PFSK-1 (cell line): ENCODE measurements at regions not wholly inside any gene's neighbourhood (a gene's known extent, or its start where the extent isn't known, plus 50 kb on each side); places are given as distances from the start of the nearest gene placed in this dataset.

Experiments
- FOXP2 ChIP-seq: optimal IDR thresholded peaks from 2 replicates; pipeline ENCODE3; 2011; ENCODE audit warnings: borderline replicate concordance, control low read depth, inconsistent platforms; ENCODE audit not compliant: insufficient read depth; ENCODE audit errors: extremely low read length, extremely low read depth
- POLR2AphosphoS5 ChIP-seq: IDR thresholded peaks from 2 replicates; pipeline ENCODE4 v1.6.1; 2012; ENCODE audit warnings: low read depth, mild to moderate bottlenecking, control low read depth, low read length, moderate library complexity
- REST ChIP-seq, 2 experiments: IDR thresholded peaks; 2 replicates each; pipeline versions ENCODE4 v1.6.1 to v1.8.0; 2011 to 2012; ENCODE audit warnings: low read depth in 2 of 2, low read length in 2 of 2, control low read depth in 1 of 2, inconsistent platforms in 1 of 2, mild to moderate bottlenecking in 1 of 2, moderate library complexity in 1 of 2; ENCODE audit not compliant: insufficient read depth in 1 of 2
- SIN3A ChIP-seq: IDR thresholded peaks from 2 replicates; pipeline ENCODE4 v1.6.1; 2012; ENCODE audit warnings: mild to moderate bottlenecking, low read length, moderate library complexity, borderline replicate concordance; ENCODE audit not compliant: insufficient read depth
- TAF1 ChIP-seq: IDR thresholded peaks from 2 replicates; pipeline ENCODE4 v1.6.1; 2012; ENCODE audit warnings: low read length, control low read depth, borderline replicate concordance; ENCODE audit not compliant: insufficient read depth

- TF ChIP-seq POLR2AphosphoS5 (no peak), REST (IDR thresholded peaks at IDR 0.05; ENCODE audit: insufficient read depth in 1 of 2, low read depth in 2 of 2, low read length in 2 of 2) (no peak), SIN3A (no peak), TAF1 (no peak), FOXP2 (no peak)
These were observed 375.9 kb downstream of the EFNB2 start for GRCh38 chr13:106159295-106160195.
